GM21381 (cell line): ENCODE measurements at regions not wholly inside any gene's neighbourhood (a gene's known extent, or its start where the extent isn't known, plus 50 kb on each side); places are given as distances from the start of the nearest gene placed in this dataset.

Experiments
- ATAC-seq: cut with Tn5 transposase; IDR thresholded peaks from one replicate; pipeline ENCODE4 v1.9.1; 2021; ENCODE audit warnings: mild to moderate bottlenecking, moderate library complexity; ENCODE audit not compliant: unreplicated experiment

- ATAC-seq: no peak
These were observed 93.5 kb downstream of the SIK1 start for GRCh38 chr21:43333298-43334062.

- ATAC-seq: no peak
These were observed 94.1 kb downstream of the SIK1 start for GRCh38 chr21:43332861-43333297.

GRCh38 chr21:43331962-43332828 lies 94.7 kb downstream of the SIK1 start:
- ATAC-seq: no peak

- no peak for ATAC-seq
These were observed 95.6 kb downstream of the SIK1 start for GRCh38 chr21:43331111-43331961.

GRCh38 chr21:43330306-43330881 lies 96.5 kb downstream of the SIK1 start:
- ATAC-seq: no peak

- no peak for ATAC-seq
These were observed 97.1 kb downstream of the SIK1 start for GRCh38 chr21:43329711-43330269.

GRCh38 chr21:43328958-43329691 lies 97.8 kb downstream of the SIK1 start:
- ATAC-seq: no peak

- ATAC-seq: no peak
These were observed 98.6 kb downstream of the SIK1 start for GRCh38 chr21:43328185-43328957.

- no peak for ATAC-seq
These were observed 100.8 kb downstream of the SIK1 start for GRCh38 chr21:43325968-43326715.

- no peak for ATAC-seq
These were observed 101.9 kb downstream of the SIK1 start for GRCh38 chr21:43325036-43325435.

- ATAC-seq: no peak
These were observed 102.3 kb downstream of the SIK1 start for GRCh38 chr21:43324596-43324995.

- no peak for ATAC-seq
These were observed 103.5 kb downstream of the SIK1 start for GRCh38 chr21:43323244-43324005.

GRCh38 chr21:43322805-43323204 lies 104.1 kb downstream of the SIK1 start:
- ATAC-seq: no peak

GRCh38 chr21:43322311-43322710 lies 104.6 kb downstream of the SIK1 start:
- ATAC-seq: no peak

GRCh38 chr21:43321611-43322010 lies 105.3 kb downstream of the SIK1 start:
- no peak for ATAC-seq

GRCh38 chr21:43321111-43321510 lies 105.8 kb downstream of the SIK1 start:
- ATAC-seq: no peak

GRCh38 chr21:43320526-43320925 lies 106.4 kb downstream of the SIK1 start:
- no peak for ATAC-seq
